Mesenchymal stem cell (in vitro differentiated cells and primary cell): ENCODE measurements at regions not wholly inside any gene's neighbourhood (a gene's known extent, or its start where the extent isn't known, plus 50 kb on each side); places are given as distances from the start of the nearest gene placed in this dataset.

Experiments used
- DNase-seq: peaks from one replicate; pipeline ENCODE4 v3.0.0-alpha.2; 2013
- H2AFZ ChIP-seq: one replicate; pipeline ENCODE4 v1.6.1; 2013; ENCODE audit warnings: low read depth, mild to moderate bottlenecking, control low read depth, inconsistent platforms, low read length, moderate library complexity
- H2AK5ac ChIP-seq: 2 replicates; pipeline ENCODE4 v1.6.1; 2013; ENCODE audit warnings: low read length, moderate library complexity, mild to moderate bottlenecking, inconsistent platforms; ENCODE audit not compliant: severe bottlenecking
- H2BK120ac ChIP-seq: one replicate; pipeline ENCODE4 v1.6.1; 2013; ENCODE audit warnings: low read depth, mild to moderate bottlenecking, inconsistent platforms, low read length, moderate library complexity
- H2BK12ac ChIP-seq, 2 experiments: one replicate each; pipeline ENCODE4 v1.6.1; 2013; ENCODE audit warnings: inconsistent platforms in 2 of 2, low read length in 2 of 2, mild to moderate bottlenecking in 2 of 2, moderate library complexity in 2 of 2, control low read depth in 1 of 2
- H2BK15ac ChIP-seq: one replicate; pipeline ENCODE4 v1.6.1; 2013; ENCODE audit warnings: mild to moderate bottlenecking, low read depth, inconsistent platforms; ENCODE audit not compliant: poor library complexity, severe bottlenecking
- H2BK5ac ChIP-seq: 2 replicates; pipeline ENCODE4 v1.6.1; 2013; ENCODE audit warnings: low read depth, mild to moderate bottlenecking, low read length, control low read depth, inconsistent platforms; ENCODE audit not compliant: poor library complexity, severe bottlenecking
- H3K14ac ChIP-seq, 2 experiments: one replicate each; pipeline ENCODE4 v1.6.1; 2013; ENCODE audit warnings: inconsistent platforms in 2 of 2, low read length in 2 of 2, control low read depth in 1 of 2, mild to moderate bottlenecking in 1 of 2, moderate library complexity in 1 of 2
- H3K18ac ChIP-seq, 2 experiments: one replicate each; pipeline ENCODE4 v1.6.1; 2013; ENCODE audit warnings: inconsistent platforms in 2 of 2, low read length in 2 of 2, control low read depth in 1 of 2, low read depth in 1 of 2, mild to moderate bottlenecking in 1 of 2
- H3K23ac ChIP-seq, 2 experiments: one replicate each; pipeline ENCODE4 v1.6.1; 2013; ENCODE audit warnings: inconsistent platforms in 2 of 2, low read length in 2 of 2, mild to moderate bottlenecking in 2 of 2, moderate library complexity in 2 of 2, control low read depth in 1 of 2
- H3K27ac ChIP-seq: 2 replicates; pipeline ENCODE4 v1.5.1; 2013; ENCODE audit warnings: mild to moderate bottlenecking, moderate library complexity, low read length, control low read depth, inconsistent platforms; ENCODE audit not compliant: poor library complexity, severe bottlenecking
- H3K27me3 ChIP-seq, 2 experiments: 2 replicates each; pipeline versions ENCODE4 v1.6.1 to v1.7.0; 2013; ENCODE audit warnings: low read length in 2 of 2, mild to moderate bottlenecking in 2 of 2, moderate library complexity in 2 of 2, control low read depth in 1 of 2, inconsistent platforms in 1 of 2; ENCODE audit not compliant: control insufficient read depth in 1 of 2, insufficient read depth in 1 of 2
- H3K36me3 ChIP-seq, 2 experiments: 2 replicates each; pipeline versions ENCODE4 v1.6.1 to v1.7.0; 2013; ENCODE audit warnings: low read length in 2 of 2, control low read depth in 1 of 2, inconsistent platforms in 1 of 2, low read depth in 1 of 2, mild to moderate bottlenecking in 1 of 2; ENCODE audit not compliant: insufficient read depth in 2 of 2, control insufficient read depth in 1 of 2
- H3K4ac ChIP-seq, 2 experiments: one replicate each; pipeline ENCODE4 v1.6.1; 2013; ENCODE audit warnings: inconsistent platforms in 2 of 2, low read length in 2 of 2, mild to moderate bottlenecking in 2 of 2, moderate library complexity in 2 of 2, control low read depth in 1 of 2, low read depth in 1 of 2
- H3K4me1 ChIP-seq: 2 replicates; pipeline ENCODE4 v1.6.1; 2013; ENCODE audit warnings: low read depth, low read length, control low read depth; ENCODE audit not compliant: control insufficient read depth, insufficient read depth
- H3K4me2 ChIP-seq: 2 replicates; pipeline ENCODE4 v1.6.1; 2013; ENCODE audit warnings: low read length, mild to moderate bottlenecking, inconsistent platforms; ENCODE audit not compliant: poor library complexity, severe bottlenecking
- H3K4me3 ChIP-seq, 2 experiments: 2 replicates each; pipeline versions ENCODE4 v1.5.1 to v1.7.0; 2013; ENCODE audit warnings: low read length in 2 of 2, mild to moderate bottlenecking in 2 of 2, control low read depth in 1 of 2, low read depth in 1 of 2; ENCODE audit not compliant: insufficient read depth in 1 of 2
- H3K79me1 ChIP-seq: replicated peaks from 2 replicates; pipeline ENCODE4 v1.6.1; 2013; ENCODE audit warnings: mild to moderate bottlenecking, control low read depth, low read length, inconsistent platforms; ENCODE audit not compliant: poor library complexity, severe bottlenecking
- H3K9ac ChIP-seq: 2 replicates; pipeline ENCODE4 v1.7.0; 2013; ENCODE audit warnings: mild to moderate bottlenecking, low read length, moderate library complexity
- H3K9me3 ChIP-seq: 2 replicates; pipeline ENCODE4 v1.7.0; 2013; ENCODE audit warnings: mild to moderate bottlenecking, low read length; ENCODE audit not compliant: control insufficient read depth
- H4K8ac ChIP-seq: one replicate; pipeline ENCODE4 v1.6.1; 2013; ENCODE audit warnings: inconsistent platforms, mild to moderate bottlenecking, low read length, moderate library complexity
- H4K91ac ChIP-seq: one replicate; pipeline ENCODE4 v1.6.1; 2013; ENCODE audit warnings: mild to moderate bottlenecking, low read length, inconsistent platforms
- whole genome bisulfite sequencing: methylation state at CpG from one replicate; pipeline ENCODE4 v1.1.7; 2013; ENCODE audit warnings: mixed read lengths; 5-methylcytosine and 5-hydroxymethylcytosine counted together

GRCh38 chr11:116478205-116478604 is 294.6 kb downstream of the BUD13 start:
- H3K9me3 ChIP-seq: no peaks in the 10 kb centered on the region
- H2AK5ac ChIP-seq: no peak overlapping the region
- no peak overlapping the region for H3K14ac ChIP-seq
- WGBS: 76% methylated on average over 7 of the region's 8 CpGs
- no peak overlapping the region for H2BK5ac ChIP-seq
- no peak overlapping the region for H2BK12ac ChIP-seq
- H3K23ac ChIP-seq: no peak overlapping the region
- H3K4ac ChIP-seq: no peak overlapping the region
- H4K8ac ChIP-seq: no peak overlapping the region
- H3K4me2 ChIP-seq: no peak overlapping the region
- no peak overlapping the region for H3K27ac ChIP-seq
- H3K79me1 ChIP-seq: no peaks in the 10 kb centered on the region
- no peak overlapping the region for H3K9ac ChIP-seq
- H3K27me3 ChIP-seq: peaks cover 0 to 23% of the 10 kb centered on the region in 2 experiments
- no peak for DNase-seq
- no peak overlapping the region for H2AFZ ChIP-seq
- no peak overlapping the region for H2BK120ac ChIP-seq
- no peak overlapping the region for H3K4me3 ChIP-seq
- H3K36me3 ChIP-seq: no peaks in the 10 kb centered on the region
- no peaks in the 10 kb centered on the region for H3K4me1 ChIP-seq
- no peak overlapping the region for H3K18ac ChIP-seq
- H2BK15ac ChIP-seq: no peak overlapping the region
- H4K91ac ChIP-seq: no peak overlapping the region

- Histone ChIP-seq H4K91ac (no peak overlapping the region), H2BK120ac (no peak overlapping the region), H3K9ac (no peak overlapping the region)
Observed at GRCh38 chr11:116473790-116474346, 298.9 kb downstream of the BUD13 start.

GRCh38 chr11:116473206-116473769 is 299.5 kb downstream of the BUD13 start:
- Histone ChIP-seq H3K27me3 (peaks cover 0 to 19% of the 10 kb centered on the region in 2 experiments), H3K23ac (no peak overlapping the region), H3K18ac (no peak overlapping the region), H4K91ac (no peak overlapping the region), H3K9me3 (no peaks in the 10 kb centered on the region), H2BK15ac (no peak overlapping the region), H3K4me1 (no peaks in the 10 kb centered on the region), H2AFZ (no peak overlapping the region), H3K14ac (no peak overlapping the region), H2BK120ac (no peak overlapping the region), H2AK5ac (no peak overlapping the region), H2BK5ac (no peak overlapping the region), H3K36me3 (no peaks in the 10 kb centered on the region), H3K27ac (no peak overlapping the region), H3K79me1 (no peaks in the 10 kb centered on the region), H4K8ac (no peak overlapping the region), H3K4ac (no peak overlapping the region), H2BK12ac (no peak overlapping the region), H3K9ac (no peak overlapping the region), H3K4me3 (no peak overlapping the region), H3K4me2 (no peak overlapping the region)
- DNase-seq: no peak
- WGBS: 26% methylated on average over 1 of the region's 1 CpG

More at GRCh38 chr11:116473790-116474346, 298.9 kb downstream of the BUD13 start:
- Histone ChIP-seq H3K27ac (no peak overlapping the region), H3K14ac (no peak overlapping the region), H2BK12ac (no peak overlapping the region), H3K4me2 (no peak overlapping the region), H3K4me3 (no peak overlapping the region), H3K9me3 (no peaks in the 10 kb centered on the region), H3K18ac (no peak overlapping the region), H2AK5ac (no peak overlapping the region), H3K4ac (no peak overlapping the region), H3K23ac (no peak overlapping the region), H3K36me3 (no peaks in the 10 kb centered on the region), H3K79me1 (no peaks in the 10 kb centered on the region), H2AFZ (no peak overlapping the region), H4K8ac (no peak overlapping the region), H2BK15ac (no peak overlapping the region), H3K4me1 (no peaks in the 10 kb centered on the region), H3K27me3 (peaks cover 0 to 19% of the 10 kb centered on the region in 2 experiments), H2BK5ac (no peak overlapping the region)
- WGBS: 58% methylated on average over 3 of the region's 3 CpGs
- no peak for DNase-seq

GRCh38 chr11:116472651-116473050 is 300.1 kb downstream of the BUD13 start:
- no peak overlapping the region for H3K4me2 ChIP-seq
- H3K27ac ChIP-seq: no peak overlapping the region
- no peak overlapping the region for H2AFZ ChIP-seq
- no peak overlapping the region for H2BK12ac ChIP-seq
- no peak overlapping the region for H3K23ac ChIP-seq
- no peak overlapping the region for H4K8ac ChIP-seq
- no peak overlapping the region for H3K18ac ChIP-seq
- no peak overlapping the region for H2BK120ac ChIP-seq
- no peak overlapping the region for H2BK5ac ChIP-seq
- WGBS: 0% methylated on average over 1 of the region's 1 CpG
- H3K4me1 ChIP-seq: no peaks in the 10 kb centered on the region
- no peaks in the 10 kb centered on the region for H3K36me3 ChIP-seq
- no peak overlapping the region for H4K91ac ChIP-seq
- peaks cover 0 to 19% of the 10 kb centered on the region in 2 experiments for H3K27me3 ChIP-seq
- no peaks in the 10 kb centered on the region for H3K79me1 ChIP-seq
- no peak overlapping the region for H3K4me3 ChIP-seq
- H2AK5ac ChIP-seq: no peak overlapping the region
- DNase-seq: no peak
- H3K9ac ChIP-seq: no peak overlapping the region
- no peak overlapping the region for H3K14ac ChIP-seq
- H2BK15ac ChIP-seq: no peak overlapping the region
- no peak overlapping the region for H3K4ac ChIP-seq
- no peaks in the 10 kb centered on the region for H3K9me3 ChIP-seq
